ENCODE measurements at regions not wholly inside any gene's neighbourhood (a gene's known extent, or its start where the extent isn't known, plus 50 kb on each side); places are given as distances from the start of the nearest gene placed in this dataset.

DNA sequence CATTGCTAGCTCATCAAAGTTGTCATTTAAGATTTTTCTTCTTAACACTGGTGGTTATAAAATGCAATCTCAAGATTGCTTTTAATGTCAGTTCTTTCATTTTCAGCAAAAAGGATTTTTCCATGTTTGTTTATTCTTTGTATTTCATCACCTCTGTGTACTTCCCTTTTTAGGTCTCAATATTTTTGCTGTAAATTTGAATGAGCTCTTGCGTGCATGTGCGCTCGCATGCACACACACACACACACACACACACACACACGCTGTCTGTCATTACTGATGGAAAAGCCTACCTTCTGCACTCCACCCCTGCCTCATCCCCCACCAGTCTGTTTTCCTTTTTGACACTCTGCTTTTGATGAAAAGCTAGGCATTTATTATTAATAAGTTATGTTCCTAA lies 85.3 kb upstream of the FYN start:
- no peak for DNase-seq

DNA sequence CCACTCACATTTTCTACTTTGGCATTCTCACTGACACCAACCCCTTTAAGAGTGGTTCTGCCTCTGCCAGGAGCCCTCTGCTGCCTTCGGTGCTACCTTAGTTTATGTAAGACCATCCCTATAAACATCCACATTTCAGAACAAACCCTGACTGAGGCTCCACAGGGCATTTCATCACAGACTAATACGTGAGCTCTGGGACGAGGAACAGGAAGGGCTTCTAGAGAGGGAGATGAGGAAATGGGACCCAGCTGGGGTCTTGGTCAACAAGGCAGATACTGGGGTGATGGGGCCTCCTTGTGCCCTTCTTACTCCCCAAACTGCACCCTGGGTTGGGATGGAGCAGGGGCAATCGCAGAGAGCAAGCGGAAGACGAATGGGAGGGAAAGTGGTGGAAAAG lies 86.5 kb upstream of the FYN start:
- DNase-seq: no peak

DNA sequence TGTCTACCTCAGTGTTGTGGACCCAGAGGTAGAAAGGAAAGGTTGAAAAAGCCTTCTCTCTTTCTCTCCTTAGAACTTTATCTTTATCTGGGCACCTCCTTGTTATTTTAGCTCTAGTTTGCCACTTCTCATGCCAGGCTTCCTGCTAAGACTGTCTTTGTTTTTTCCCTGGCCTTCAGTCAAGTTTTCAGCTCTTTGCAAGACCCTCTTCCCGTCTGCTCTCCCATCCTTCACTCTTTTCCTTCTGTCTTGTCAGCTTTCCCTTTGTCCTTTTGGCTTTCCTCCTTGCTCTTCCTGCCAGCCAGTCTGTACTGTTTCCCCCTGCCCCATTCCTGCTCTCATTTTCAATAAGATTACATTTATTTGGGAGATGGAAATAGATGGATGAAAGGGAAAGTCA lies 86.8 kb upstream of the CCN6 start:
- no peak for DNase-seq

DNA sequence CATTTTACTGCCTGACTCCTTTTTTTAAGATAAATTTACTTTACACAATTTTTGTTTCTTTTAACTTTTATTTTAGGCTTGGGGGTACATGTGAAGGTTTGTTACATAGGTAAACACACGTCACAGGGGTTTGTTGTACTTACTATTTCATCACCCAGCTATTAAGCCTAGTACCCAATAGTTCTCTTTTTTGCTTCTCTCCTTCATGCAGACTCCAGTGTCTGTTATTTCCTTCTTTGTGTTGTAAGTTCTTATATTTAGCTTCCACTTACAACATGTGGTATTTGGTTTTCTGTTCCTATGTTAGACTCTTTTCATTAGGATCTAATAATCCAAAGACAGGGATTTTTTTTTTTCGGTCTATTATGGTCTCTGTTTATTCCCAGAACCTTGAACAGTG lies 83.5 kb upstream of the CCN6 start:
- DNase-seq: no peak

DNA sequence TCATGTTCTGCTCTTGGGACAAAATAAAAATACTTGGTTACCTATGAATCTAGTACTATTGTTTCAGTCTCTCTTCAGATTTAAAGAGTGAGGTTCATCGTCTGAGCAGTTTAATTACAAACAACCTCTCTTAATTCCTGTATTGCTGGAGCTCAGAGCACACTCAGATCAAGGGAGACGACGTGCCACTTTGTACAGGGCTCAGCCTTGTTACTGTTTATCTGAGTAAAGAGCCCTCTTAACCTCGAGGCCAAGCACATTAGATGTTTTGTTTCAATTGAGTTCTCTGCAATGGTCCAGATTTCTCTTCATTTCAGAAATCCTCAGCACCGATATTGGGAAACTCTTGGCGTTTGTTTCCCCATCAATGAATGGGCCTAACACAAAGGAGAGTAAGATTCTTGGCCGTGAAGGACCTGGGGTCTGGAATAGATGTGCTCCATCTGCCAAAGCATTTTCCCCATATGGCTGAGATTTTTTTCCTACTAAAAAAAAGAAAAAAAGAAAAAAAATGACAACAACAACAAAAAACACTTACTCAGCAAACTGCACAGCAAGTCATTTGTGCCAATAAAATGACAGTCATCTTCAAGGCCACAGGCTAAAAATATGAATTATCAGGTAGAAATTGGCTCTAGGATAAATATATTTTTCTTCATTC lies 82.6 kb upstream of the CCN6 start:
- DNase-seq: no peak

DNA sequence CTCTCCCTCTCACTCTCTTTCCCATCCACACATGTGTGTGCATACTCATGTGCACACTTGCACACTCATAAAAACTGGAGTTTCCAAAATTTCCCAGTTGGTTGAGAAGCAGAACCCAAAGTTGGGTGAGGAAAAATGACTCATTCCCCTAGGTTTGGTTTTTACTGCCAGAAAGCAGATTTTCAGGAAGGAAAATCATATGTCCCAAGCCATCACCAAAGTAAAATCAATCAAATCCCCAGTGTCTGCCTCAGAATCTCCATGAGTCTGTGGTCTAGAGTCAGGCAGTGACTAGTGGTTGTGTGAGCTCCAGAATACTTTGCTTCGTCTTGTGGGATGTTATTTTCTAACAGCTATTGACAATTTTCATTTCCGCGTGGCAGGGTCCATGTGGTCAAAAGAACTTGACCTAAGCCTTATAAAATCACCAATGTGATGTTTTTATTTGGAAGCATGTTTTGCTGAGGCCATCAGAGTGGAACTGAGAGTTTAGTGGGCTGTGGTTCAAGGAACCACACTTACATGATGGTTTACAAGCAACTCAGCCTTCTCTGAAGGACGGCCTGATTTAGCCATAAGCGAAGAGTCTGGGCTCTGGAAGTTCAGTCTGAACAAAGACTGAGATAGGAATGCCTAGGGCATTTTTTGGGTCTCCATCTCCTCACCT lies 81.9 kb upstream of the CCN6 start:
- DNase-seq: no peak

DNA sequence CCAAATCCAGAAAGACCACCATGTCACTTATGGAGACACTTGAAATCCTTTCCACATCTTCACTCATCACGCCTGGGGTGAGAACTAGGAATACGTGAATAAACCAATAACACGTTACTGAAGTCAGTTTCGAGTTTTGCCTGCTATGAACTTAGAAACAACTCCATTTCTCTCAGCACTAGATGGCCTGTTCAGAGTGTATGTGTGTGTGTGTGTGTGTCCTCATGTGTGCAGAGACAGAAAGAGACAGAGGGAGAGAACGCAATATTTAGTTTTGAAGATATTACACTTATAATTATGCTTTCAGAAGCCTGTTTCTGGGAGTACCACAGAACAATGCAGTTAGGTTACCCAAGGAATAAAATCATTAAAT lies 81.2 kb upstream of the CCN6 start:
- DNase-seq: peak; percentile 32

DNA sequence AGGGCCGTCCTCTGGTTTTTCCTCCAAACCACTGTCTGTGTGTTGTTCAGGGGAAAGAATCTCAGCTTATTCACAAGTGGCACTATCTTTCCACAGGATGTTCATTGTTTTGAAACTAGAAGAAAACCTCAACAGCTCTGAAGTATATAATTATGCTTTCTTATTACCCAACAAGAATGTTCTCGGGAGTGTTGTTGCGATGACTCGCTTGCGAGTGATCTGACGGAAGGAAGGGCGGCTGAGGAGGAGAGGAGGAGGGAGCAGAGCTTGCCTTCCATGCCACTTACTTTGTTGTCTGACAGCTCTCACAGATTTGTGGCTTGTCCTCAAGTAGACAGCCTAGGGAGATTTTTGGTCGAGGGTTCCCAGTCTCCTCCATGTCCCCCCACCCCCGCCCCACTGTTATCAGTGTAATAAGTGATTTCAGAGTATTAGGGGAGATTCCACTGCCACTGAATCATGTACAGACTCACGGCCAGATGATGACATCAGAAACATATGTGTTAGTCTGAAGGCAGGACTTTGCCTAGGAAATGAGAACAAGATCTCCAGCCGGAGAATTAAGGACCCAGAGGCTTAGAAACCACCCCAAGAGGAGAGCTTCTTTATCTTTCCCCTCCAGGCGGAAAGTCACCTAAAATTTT lies 80.7 kb upstream of the CCN6 start:
- peak; percentile 84 for DNase-seq

DNA sequence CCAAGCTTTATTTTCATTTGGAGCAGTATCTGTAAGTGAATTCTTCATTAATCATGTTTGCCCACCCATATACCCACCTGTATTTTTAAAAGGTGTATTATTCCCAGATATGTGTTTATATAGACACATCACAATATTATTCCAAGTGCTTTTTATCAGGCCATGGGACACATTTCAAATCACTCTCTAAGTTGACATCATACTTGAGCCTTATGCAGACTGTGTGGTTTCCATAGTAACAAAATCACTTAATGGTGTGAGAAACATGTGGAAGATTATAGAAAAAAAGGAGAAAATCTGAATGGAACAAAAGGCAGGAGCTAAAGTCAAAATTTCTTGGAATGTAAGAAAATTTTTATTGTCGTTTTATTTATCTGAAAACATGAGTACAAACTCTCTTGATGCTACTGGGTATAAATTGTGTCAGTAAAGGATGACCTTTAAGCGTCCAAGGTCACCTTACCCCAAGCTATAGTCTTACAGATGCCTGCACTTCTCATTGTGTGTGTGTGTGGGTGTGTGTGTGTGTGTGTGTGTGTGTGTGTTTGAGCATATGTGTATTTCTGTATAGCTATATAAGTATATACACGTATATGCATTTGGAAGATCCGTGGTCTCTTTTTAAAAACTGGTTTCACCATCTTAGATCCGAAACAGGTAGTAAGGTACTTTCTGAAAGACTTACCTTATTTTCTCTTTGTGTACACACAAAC lies 79.8 kb upstream of the CCN6 start:
- peak; percentile 55 for DNase-seq

DNA sequence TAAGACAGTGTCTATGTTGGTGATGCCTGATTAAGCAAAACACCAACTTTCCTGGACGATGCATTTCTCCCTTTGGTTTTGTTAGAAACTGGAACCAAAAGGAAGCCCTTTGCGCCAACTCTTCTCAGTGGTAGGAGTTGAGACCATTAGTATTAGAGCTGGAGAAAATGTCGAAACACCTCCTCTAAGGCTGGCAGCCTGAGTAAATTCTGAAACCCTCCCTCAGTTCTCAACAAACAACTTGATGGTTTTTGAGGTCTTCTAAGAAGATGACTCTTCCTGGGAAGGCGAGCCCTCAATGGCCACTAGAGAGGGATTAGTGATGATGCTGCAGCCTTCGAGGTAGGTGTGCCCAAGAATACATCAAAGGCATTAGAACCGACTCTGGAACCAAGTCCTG lies 78.4 kb upstream of the CCN6 start:
- no peak for DNase-seq

DNA sequence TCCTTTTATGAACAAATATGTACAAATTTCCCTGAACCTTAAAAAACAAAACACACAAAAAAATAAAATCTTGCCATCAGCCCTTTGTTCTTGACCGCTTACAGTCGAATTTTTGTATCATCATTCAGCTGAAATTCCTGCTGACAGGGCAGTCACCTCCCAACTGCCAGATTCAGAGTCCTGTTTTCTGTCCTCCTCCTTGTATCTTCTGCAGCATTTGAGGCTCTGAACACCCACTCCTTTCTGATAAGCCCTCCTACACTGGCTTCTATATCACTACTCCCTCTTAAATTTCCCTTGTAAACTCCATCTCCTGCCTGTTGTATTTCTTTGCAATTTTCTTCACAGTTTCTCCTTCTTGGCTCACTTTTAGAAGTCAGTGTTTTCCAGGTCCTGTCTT lies 77.8 kb upstream of the CCN6 start:
- DNase-seq: no peak

DNA sequence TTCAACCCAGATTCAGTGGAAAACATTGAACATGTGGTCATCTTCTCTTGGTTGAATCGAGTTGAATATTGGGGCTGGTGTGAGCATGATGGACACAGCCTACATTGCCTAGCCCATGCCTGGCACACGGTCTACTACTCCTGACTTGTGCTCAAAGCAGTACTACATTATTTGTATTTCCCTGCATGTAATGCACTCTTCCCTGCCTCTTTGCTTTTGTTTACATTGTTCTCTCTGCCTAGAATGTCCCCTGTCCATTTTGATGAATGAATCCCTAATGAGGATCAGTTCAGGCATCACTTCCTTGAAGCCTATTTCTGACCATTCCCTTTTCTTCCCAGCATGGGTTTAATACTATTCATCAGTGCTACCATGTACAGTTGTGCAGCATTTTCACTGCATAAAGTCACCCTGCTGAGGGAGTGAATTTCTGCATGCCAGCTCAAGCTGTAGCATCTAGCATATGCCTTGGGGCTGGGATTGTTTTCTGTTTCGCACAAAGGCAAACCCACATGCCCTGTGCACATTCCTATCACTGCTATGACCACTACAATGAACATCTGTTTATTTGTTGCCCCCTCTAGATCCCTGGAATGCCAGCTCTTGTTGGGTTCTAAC lies 75.3 kb upstream of the CCN6 start:
- no peak for DNase-seq

DNA sequence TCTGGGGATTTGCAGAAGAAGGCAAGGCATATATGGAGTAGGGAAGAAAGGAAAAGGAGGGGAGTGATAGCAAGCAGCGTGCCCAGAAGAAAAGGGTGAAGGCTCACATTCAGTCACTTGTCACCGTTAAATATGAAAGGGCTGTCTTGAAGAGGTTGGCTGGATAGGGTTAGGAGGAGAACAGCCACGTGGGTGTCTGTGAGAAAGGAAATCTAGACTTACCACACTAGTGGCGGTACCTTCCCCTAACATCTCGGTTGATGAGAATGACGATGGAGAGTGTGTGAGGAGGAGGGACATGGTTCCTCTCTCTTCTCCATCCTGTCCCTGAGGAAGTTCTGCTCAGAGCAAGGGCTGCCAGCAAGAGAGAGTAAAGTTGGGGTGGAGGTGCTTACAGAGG lies 74.3 kb upstream of the CCN6 start:
- no peak for DNase-seq

DNA sequence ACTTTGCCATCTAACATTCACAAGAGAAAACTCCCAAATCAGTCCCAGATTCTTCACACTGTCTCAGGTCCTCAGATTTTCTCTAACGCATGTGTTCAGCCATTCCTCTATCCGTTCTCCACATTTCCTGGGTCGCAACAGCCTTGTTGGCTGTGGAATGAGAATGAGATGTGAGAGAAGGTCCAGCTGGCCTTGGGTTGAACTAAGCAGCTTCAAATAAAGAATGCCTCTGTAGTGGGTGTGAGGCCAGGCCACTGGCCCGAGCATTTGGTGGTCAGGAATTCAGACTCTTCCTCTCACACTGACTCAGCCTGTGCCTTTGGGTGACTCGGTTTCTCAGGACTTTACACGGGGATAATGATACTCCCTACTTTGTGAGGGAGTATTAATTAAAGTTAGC lies 73.8 kb upstream of the CCN6 start:
- DNase-seq: peak; percentile 51

DNA sequence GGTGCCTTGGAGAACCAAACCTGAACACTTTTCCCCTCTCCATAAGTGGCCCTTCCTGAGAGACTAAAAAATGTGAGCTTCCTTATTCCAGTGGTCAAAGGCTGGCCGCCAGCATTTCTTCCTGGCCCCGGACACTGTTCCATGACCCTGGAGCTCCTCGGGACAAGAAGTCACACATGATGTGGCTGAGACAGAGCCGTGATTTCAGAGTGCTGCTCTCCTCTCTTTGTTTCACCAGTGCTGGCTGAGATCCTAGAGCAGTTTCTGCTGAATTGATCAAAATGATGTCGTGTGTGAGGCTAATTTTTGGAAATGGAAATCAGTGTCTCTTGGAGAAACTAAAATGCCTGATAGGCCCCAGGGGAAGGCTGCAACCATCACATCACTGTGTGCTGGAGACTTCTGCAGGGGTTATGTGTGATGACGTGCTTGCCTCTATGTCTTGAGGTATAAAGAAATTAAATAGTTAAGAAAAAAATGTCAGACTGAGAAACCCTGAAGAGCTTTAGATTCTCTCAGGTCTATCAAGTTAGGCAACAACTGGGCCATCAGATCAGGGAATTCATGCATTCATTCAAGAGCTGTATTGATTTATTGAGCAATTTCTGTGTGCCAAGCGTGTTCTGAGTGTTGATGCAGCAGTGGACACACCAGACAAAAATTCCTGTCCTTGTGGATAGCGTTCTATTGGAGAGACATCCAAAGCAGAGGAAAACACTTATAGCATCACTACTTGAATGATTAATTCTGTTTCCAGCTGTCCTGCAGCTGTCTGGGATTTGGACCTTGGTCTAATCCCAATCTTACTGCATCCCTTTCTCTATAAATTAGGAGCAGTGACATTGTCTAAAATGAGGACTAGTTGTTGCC lies 72.7 kb upstream of the CCN6 start:
- peak; percentile 77 for DNase-seq

DNA sequence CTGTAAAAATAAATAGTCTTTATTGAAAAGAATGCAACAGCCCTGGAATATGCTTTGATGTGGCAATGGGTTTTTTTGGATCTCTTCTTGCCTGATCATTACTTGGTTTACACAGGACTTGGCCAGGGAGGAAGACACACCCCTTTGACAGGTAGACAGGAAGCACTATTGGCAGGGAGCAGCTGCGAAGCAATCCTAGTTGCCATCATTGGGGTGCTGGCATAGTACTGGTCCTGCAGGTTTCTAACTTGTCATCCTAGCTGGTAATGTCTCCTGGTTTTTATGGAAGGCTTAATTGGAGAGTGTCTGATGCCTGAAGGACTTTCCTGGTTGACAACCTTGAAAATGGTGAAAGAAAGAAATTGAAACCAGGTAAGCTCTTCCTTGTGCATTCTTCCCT lies 71.2 kb upstream of the CCN6 start:
- no peak for DNase-seq

DNA sequence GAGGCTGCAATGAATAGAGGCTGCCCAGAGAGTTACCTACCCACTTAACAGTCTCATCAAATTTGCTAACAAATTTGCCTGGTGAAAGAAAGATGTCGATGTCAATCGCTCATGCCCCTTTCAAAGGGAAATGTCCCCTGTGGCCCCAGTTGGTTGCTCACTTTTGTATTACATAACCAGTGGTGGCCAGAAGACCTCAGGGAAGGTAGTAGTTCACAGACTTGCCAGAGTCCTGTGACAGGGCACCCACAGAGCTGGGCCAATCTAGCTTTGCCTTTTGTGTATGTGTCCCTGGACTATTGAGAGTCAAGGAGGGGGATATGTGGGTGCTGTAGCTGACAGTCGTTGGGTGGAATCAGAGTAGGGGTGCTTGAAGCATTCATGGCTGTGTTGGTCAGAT lies 70.7 kb upstream of the CCN6 start:
- DNase-seq: no peak

DNA sequence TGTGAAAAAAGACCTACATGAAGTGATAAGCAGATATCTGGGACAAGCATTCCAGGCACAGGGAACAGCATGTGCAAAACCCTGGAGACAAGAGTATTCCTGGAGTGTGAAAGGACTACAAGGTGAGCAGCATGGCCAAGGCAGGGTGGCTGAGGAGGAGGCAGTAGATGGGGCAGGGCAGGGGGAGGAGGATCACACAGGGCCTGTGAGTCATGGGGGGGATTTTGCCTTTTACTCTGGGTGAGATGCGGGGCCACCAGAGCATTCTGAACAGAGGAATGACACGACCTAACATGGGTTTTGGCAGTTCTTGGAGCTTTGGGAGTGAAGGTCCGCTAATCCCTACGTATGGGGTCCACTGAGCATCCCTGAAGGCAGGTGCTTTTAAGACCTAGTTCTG lies 69.8 kb upstream of the CCN6 start:
- DNase-seq: no peak

DNA sequence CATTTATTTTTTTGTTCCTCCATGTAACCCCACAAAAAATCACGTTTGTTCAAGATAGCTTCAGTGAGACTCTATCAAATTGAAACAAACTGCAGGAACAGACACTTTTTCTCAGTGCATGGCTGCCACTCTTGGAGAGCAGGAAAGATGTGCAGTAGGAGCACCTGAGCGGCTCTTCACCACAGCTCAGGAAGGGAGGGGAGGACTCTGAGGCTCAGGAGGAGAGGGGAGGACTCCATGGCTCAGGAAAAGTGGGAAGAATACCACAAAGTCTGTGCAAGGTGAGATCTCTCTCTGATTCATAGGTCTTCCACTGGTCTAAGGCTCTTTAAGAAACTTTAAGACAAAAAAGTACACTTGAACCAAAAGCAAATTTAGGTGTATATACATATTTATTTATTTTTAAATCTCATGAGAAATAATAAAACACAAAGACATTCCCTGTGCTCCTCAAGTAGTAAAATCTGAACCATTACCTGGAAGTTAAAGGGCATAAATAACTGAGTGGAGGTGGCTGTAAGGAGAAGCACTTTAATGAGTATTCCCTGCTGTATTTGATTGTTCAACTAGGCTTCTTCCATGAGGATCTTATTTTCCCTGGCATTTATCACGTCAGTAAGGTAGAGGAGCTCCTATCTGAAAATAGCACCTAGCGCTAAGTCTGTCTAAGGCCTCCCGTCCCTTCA lies 69.2 kb upstream of the CCN6 start:
- DNase-seq: no peak

DNA sequence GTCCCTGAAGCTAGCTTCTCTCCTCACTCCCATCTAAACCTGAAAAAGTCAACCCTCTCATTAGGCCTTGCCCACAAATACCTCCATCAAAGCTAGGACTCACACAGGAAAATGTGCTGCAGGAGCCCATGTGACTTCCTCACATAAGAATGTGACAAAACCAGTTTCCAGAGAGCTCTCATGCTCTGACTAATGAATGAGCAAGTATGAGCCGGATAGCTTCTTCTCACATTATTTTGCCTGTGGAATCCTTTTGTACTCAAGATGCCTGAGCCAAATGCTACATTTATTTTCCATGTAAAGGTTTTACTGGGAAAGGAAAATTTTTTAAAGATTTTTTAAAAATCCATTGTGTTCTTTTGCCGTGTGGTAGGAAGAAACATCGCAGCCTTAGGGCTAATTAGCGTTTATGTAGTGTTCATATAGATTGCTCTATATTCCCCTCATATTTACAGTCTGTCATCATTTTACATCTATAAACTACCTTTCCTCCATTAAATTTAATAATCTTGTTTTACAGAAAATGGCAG lies 68.6 kb upstream of the CCN6 start:
- DNase-seq: no peak

DNA sequence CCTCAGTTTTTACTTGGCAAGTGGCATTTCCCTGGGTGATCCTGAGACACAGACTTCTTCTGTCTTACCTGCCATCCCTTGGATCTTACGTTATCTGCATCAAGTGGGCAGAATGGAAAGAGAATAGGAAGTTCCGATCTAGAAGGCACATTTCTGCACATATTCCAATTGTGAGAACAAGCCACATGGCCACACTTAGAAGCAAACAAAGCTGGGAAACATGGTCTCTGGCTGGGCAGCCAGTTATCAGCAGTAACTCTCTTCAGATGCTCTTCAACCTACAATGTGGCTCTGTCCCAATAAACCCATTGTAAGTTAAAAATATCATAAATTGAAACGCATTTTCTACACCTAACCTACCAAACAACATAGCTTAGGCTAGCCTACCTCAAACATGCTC lies 67.3 kb upstream of the CCN6 start:
- DNase-seq: no peak
